ENCODE measurements at regions not wholly inside any gene's neighbourhood (a gene's known extent, or its start where the extent isn't known, plus 50 kb on each side); places are given as distances from the start of the nearest gene placed in this dataset.

DNA sequence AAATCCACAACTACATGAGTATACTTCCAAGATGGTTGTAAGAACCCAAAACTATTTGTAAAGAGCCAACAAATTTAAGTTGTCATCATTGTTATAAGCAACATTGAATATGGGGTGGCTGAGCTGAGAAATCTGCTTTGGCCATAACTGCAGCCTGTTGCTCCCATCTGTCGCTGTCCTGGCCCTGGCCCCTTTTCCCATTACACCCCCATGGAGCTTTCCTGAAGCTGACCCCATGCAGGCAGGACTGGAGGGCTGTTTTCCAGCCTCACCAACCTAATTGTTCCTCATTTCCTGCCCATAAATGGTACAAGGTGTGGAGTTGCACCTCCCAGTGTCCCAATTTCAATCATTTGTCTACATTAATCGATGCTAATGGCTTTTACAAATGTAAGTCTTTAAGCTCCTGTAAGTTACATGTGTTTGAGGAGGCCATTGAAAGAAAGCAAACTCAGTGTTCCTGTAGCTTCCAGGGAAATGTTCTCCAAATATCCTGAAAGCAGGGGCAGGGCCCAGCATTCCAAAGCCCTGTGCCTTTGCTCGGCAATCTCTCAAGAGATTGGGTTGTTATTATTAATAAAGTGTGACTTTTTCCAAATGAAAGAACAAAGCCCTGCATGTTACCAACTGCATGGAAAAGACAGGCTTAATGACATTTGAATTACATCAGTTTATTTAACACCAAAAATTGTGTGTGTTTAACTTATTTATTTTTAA lies 545.9 kb downstream of the PLPP3 start:
- TF ChIP-seq POLR2A (IDR thresholded peaks at IDR 0.05), result no peak
- TF ChIP-seq, protein P1, sequence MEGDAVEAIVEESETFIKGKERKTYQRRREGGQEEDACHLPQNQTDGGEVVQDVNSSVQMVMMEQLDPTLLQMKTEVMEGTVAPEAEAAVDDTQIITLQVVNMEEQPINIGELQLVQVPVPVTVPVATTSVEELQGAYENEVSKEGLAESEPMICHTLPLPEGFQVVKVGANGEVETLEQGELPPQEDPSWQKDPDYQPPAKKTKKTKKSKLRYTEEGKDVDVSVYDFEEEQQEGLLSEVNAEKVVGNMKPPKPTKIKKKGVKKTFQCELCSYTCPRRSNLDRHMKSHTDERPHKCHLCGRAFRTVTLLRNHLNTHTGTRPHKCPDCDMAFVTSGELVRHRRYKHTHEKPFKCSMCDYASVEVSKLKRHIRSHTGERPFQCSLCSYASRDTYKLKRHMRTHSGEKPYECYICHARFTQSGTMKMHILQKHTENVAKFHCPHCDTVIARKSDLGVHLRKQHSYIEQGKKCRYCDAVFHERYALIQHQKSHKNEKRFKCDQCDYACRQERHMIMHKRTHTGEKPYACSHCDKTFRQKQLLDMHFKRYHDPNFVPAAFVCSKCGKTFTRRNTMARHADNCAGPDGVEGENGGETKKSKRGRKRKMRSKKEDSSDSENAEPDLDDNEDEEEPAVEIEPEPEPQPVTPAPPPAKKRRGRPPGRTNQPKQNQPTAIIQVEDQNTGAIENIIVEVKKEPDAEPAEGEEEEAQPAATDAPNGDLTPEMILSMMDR (IDR thresholded peaks at IDR 0.05), result no peak
